Lower leg skin (tissue), 3 donors: ENCODE measurements at regions not wholly inside any gene's neighbourhood (a gene's known extent, or its start where the extent isn't known, plus 50 kb on each side); places are given as distances from the start of the nearest gene placed in this dataset.

Experiments
- POLR2A ChIP-seq, 2 donors: fragments of 450-650 bp; IDR thresholded peaks; one replicate each; pipeline ENCODE4 v1.6.1; 2016 to 2017; ENCODE audit warnings: antibody characterized with exemption in 2 of 2, mild to moderate bottlenecking in 1 of 2, moderate library complexity in 1 of 2
- TF ChIP-seq, protein P1 (sequence below), 3 donors: fragments of 450-650 bp; IDR thresholded peaks; one replicate each; pipeline ENCODE4 v1.5.1; 2016; ENCODE audit warnings: antibody characterized with exemption in 3 of 3, mild to moderate bottlenecking in 3 of 3, moderate library complexity in 2 of 3

DNA sequence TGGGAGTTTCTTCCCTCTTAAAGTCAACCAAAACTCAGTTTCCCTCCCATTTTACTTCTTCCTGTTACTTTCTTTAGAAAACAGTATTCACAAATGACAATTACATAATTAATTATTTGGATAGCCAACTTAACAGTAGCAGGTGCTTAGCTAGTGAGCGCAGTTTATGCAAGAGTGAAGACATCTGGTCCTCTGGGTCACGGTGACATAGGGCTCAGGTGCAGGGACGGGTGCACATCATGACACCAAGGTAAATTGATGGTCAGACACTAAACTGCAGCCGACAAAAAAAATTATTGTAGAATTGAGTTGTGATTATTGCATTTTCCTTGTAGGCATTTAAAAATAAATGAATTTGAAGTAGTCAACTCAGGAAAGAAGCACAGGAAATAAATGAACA, 142.0 kb upstream of the KCTD3 start:
- TF ChIP-seq, protein P1, sequence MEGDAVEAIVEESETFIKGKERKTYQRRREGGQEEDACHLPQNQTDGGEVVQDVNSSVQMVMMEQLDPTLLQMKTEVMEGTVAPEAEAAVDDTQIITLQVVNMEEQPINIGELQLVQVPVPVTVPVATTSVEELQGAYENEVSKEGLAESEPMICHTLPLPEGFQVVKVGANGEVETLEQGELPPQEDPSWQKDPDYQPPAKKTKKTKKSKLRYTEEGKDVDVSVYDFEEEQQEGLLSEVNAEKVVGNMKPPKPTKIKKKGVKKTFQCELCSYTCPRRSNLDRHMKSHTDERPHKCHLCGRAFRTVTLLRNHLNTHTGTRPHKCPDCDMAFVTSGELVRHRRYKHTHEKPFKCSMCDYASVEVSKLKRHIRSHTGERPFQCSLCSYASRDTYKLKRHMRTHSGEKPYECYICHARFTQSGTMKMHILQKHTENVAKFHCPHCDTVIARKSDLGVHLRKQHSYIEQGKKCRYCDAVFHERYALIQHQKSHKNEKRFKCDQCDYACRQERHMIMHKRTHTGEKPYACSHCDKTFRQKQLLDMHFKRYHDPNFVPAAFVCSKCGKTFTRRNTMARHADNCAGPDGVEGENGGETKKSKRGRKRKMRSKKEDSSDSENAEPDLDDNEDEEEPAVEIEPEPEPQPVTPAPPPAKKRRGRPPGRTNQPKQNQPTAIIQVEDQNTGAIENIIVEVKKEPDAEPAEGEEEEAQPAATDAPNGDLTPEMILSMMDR (IDR thresholded peaks at IDR 0.05) = no peak
- no peak for TF ChIP-seq POLR2A (IDR thresholded peaks at IDR 0.05)
